Panc1 (cell line): ENCODE measurements at regions not wholly inside any gene's neighbourhood (a gene's known extent, or its start where the extent isn't known, plus 50 kb on each side); places are given as distances from the start of the nearest gene placed in this dataset.

ENCODE experiments used
- ATAC-seq: fragments of 200-7000 bp; cut with Tn5 transposase; 2 replicates; pipeline ENCODE4 v1.9.1; 2020; ENCODE audit warnings: mild to moderate bottlenecking, moderate library complexity
- BruUV-seq: library from RNA; stranded (reverse); fragments of 400-500 nt; replicated peaks from 2 replicates; lab custom pipeline; 2021; lab: Mats Ljungman, UMichigan
- CTCF ChIA-PET: fragments of 300-600 bp; sonication (Branson Sonifier 250); formaldehyde crosslinking; loops from one replicate; lab custom pipeline; 2022; ENCODE audit warnings: antibody characterized with exemption; lab: Charles Lee
- POLR2A ChIA-PET: fragments of 300-600 bp; sonication (Branson Sonifier 250); formaldehyde crosslinking; loops from one replicate; lab custom pipeline; 2022; ENCODE audit warnings: antibody characterized with exemption; lab: Charles Lee
- DNase-seq: peaks from one replicate; pipeline ENCODE4 v3.0.0-alpha.2; 2010; ENCODE audit warnings: low read depth, low spot score
- H3K27ac ChIP-seq: 2 replicates; pipeline ENCODE4 v1.5.1; 2011; ENCODE audit warnings: mild to moderate bottlenecking, low read length, inconsistent platforms
- H3K27me3 ChIP-seq: fragments of 200-500 bp; sonication (Bioruptor generic); 2 replicates; pipeline ENCODE4 v1.6.0; 2014; ENCODE audit warnings: low read length, inconsistent platforms; ENCODE audit not compliant: control insufficient read depth, insufficient read depth
- H3K36me3 ChIP-seq: fragments of 200-500 bp; sonication (Bioruptor generic); 2 replicates; pipeline ENCODE4 v1.5.1; 2014; ENCODE audit warnings: inconsistent platforms, mild to moderate bottlenecking, low read length, moderate library complexity; ENCODE audit not compliant: control insufficient read depth, insufficient read depth
- H3K4me1 ChIP-seq: 2 replicates; pipeline ENCODE4 v1.5.1; 2011; ENCODE audit warnings: inconsistent platforms, mild to moderate bottlenecking, low read length, moderate library complexity; ENCODE audit not compliant: control insufficient read depth, insufficient read depth
- H3K4me3 ChIP-seq, 2 experiments: 2 replicates each; pipeline ENCODE4 v1.5.1; 2011 to 2012; ENCODE audit warnings: low read depth in 2 of 2, low read length in 2 of 2, mild to moderate bottlenecking in 2 of 2, inconsistent platforms in 1 of 2, moderate library complexity in 1 of 2
- H3K9me3 ChIP-seq: fragments of 200-500 bp; sonication (Bioruptor generic); 2 replicates; pipeline ENCODE4 v1.5.1; 2014; ENCODE audit warnings: low read depth, mild to moderate bottlenecking, inconsistent platforms, low read length, moderate library complexity; ENCODE audit not compliant: control insufficient read depth, insufficient read depth
- CTCF ChIP-seq: fragments of 450-650 bp; IDR thresholded peaks from 2 replicates; pipeline ENCODE4 v1.5.1; 2017; ENCODE audit warnings: mild to moderate bottlenecking
- POLR2AphosphoS5 ChIP-seq: IDR thresholded peaks from 2 replicates; pipeline ENCODE4 v1.6.1; 2012; ENCODE audit warnings: mild to moderate bottlenecking, low read depth, low read length, moderate library complexity
- REST ChIP-seq, 2 experiments: IDR thresholded peaks; 2 replicates each; pipeline ENCODE4 v1.6.1; 2011 to 2012; ENCODE audit warnings: low read depth in 2 of 2, control low read depth in 1 of 2, low read length in 1 of 2, mild to moderate bottlenecking in 1 of 2, moderate library complexity in 1 of 2; ENCODE audit not compliant: insufficient read depth in 1 of 2
- SIN3A ChIP-seq: IDR thresholded peaks from 2 replicates; pipeline ENCODE4 v1.6.1; 2012; ENCODE audit warnings: low read depth, mild to moderate bottlenecking, low read length, moderate library complexity, borderline replicate concordance; ENCODE audit not compliant: insufficient read depth
- TCF7L2 ChIP-seq: IDR thresholded peaks from 2 replicates; pipeline ENCODE4 v1.6.1; 2011; ENCODE audit warnings: mild to moderate bottlenecking, low read depth, low read length, inconsistent platforms
- in situ Hi-C: cut with HindIII; loops from 2 replicates; pipeline ENCODE4 v1.10.0; 2016; ENCODE audit warnings: low sequenced_read_pairs, low pct_unique_long_range_greater_than_20kb
- intact Hi-C: fragments of 100-400 bp; cut with micrococcal nuclease; formaldehyde crosslinking; loops from one replicate; pipeline ENCODE4 v1.10.0; 2022; ENCODE audit not compliant: unreplicated experiment

- CTCF ChIA-PET, result no interaction called here
- Histone ChIP-seq H3K4me3 (no peak overlapping the region), H3K4me1 (no peaks in the 10 kb centered on the region), H3K27ac (no peak overlapping the region), H3K9me3 (no peaks in the 10 kb centered on the region), H3K27me3 (no peaks in the 10 kb centered on the region), H3K36me3 (no peaks in the 10 kb centered on the region)
- ATAC-seq, result no peak
- BruUV-seq, result no TSS peak
- POLR2A ChIA-PET, result no interaction called here
- intact Hi-C loops (no loop called here), in situ Hi-C loops (no loop called here)
- TF ChIP-seq REST (IDR thresholded peaks at IDR 0.05; ENCODE audit: insufficient read depth in 1 of 2, low read depth in 2 of 2, low read length in 1 of 2) (no peak), POLR2AphosphoS5 (no peak), SIN3A (no peak), CTCF (no peak), TCF7L2 (no peak)
- no peak for DNase-seq
These were observed 479.0 kb downstream of the GATA3 start for GRCh38 chr10:8533462-8533861.

GRCh38 chr10:8534096-8534495, 479.6 kb downstream of the GATA3 start:
- in situ Hi-C loops (no loop called here), intact Hi-C loops (no loop called here)
- Histone ChIP-seq H3K9me3 (no peaks in the 10 kb centered on the region), H3K4me1 (no peaks in the 10 kb centered on the region), H3K4me3 (no peak overlapping the region), H3K27ac (no peak overlapping the region), H3K27me3 (no peaks in the 10 kb centered on the region), H3K36me3 (no peaks in the 10 kb centered on the region)
- no peak for ATAC-seq
- ChIA-PET POLR2A (no interaction called here), CTCF (no interaction called here)
- TF ChIP-seq POLR2AphosphoS5 (no peak), REST (IDR thresholded peaks at IDR 0.05; ENCODE audit: insufficient read depth in 1 of 2, low read depth in 2 of 2, low read length in 1 of 2) (no peak)
- no peak for DNase-seq
- BruUV-seq, result no TSS peak
